ENCODE measurements at regions not wholly inside any gene's neighbourhood (a gene's known extent, or its start where the extent isn't known, plus 50 kb on each side); places are given as distances from the start of the nearest gene placed in this dataset.
"Not testable (repeated sequence)": the region's sequence is repeated elsewhere in the genome, so short reads cannot be mapped to it uniquely, and the experiment has no call there.

GRCh38 chr10:90302031-90302430 is 555.8 kb downstream of the HTR7 start:
- in situ Hi-C loops (cut with HindIII; ENCODE audit: low pct_unique_long_range_greater_than_20kb, low sequenced_read_pairs); BruUV-seq (replicated peaks); ATAC-seq; H3K9me3 ChIP-seq (ENCODE audit: control insufficient read depth, insufficient read depth, low read depth, low read length); H3K27me3 ChIP-seq (ENCODE audit: control insufficient read depth, insufficient read depth, low read length); DNase-seq (ENCODE audit: low read depth, low spot score); H3K4me3 ChIP-seq (ENCODE audit: low read depth in 2 of 2, low read length in 2 of 2); H3K36me3 ChIP-seq (ENCODE audit: control insufficient read depth, insufficient read depth, low read length); CTCF ChIA-PET; H3K27ac ChIP-seq (ENCODE audit: low read length); intact Hi-C loops (cut with micrococcal nuclease; ENCODE audit: unreplicated experiment); H3K4me1 ChIP-seq (ENCODE audit: control insufficient read depth, insufficient read depth, low read length); POLR2A ChIA-PET: not testable (repeated sequence)

DNA sequence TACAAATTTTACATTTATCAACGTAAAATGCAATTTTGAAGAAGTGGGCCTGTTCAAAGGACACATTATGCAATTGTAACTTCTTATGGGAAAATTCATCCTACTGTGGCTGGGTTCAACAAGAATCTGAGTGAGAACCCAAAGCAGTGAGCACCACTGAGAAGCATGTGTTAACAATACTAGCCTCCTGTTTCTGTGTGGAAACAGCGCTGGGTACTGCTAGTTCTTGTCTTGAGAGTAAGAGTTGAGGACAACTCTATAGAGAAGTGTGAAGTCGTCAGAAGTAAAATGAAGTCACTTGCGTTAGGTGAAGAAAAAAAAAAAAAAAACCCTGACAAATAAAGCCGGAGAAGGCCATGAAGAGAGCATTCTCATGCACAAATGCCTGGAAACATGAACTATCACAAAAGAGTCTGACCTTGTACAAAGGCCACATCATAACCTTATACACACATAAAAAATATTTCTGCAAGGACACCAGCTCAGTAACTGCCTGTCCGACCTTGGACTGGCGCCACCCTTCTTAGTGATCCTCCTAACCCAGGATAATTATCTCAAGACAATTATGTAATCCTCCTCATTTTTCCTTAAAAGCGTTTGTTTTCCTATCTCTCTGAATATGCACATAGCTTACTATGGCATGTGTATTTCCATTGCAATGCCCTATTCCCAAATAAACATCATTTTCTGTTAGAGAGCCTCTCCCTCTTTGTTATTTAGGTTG is 554.9 kb downstream of the HTR7 start:
- Histone ChIP-seq H3K36me3 (ENCODE audit: control insufficient read depth, insufficient read depth, low read length) (no peaks in the 10 kb centered on the region), H3K4me3 (ENCODE audit: low read depth in 2 of 2, low read length in 2 of 2) (no peak overlapping the region), H3K27ac (ENCODE audit: low read length) (no peak overlapping the region), H3K4me1 (ENCODE audit: control insufficient read depth, insufficient read depth, low read length) (no peaks in the 10 kb centered on the region), H3K27me3 (ENCODE audit: control insufficient read depth, insufficient read depth, low read length) (no peaks in the 10 kb centered on the region), H3K9me3 (ENCODE audit: control insufficient read depth, insufficient read depth, low read depth, low read length) (no peaks in the 10 kb centered on the region)
- intact Hi-C loops (cut with micrococcal nuclease; ENCODE audit: unreplicated experiment): no loop called here
- ATAC-seq (no peak), DNase-seq (ENCODE audit: low read depth, low spot score) (no peak)
- no TSS peak for BruUV-seq (replicated peaks)
- CTCF ChIA-PET: no interaction called here
- in situ Hi-C loops (cut with HindIII; ENCODE audit: low pct_unique_long_range_greater_than_20kb, low sequenced_read_pairs): no loop called here
- POLR2A ChIA-PET: no interaction called here
- TF ChIP-seq SIN3A (IDR thresholded peaks at IDR 0.05; ENCODE audit: borderline replicate concordance, insufficient read depth, low read depth, low read length) (no peak), REST (IDR thresholded peaks at IDR 0.05; ENCODE audit: insufficient read depth in 1 of 2, low read depth in 2 of 2, low read length in 1 of 2) (no peak), POLR2AphosphoS5 (IDR thresholded peaks at IDR 0.05; ENCODE audit: low read depth, low read length) (no peak), TCF7L2 (IDR thresholded peaks at IDR 0.05; ENCODE audit: low read depth, low read length) (no peak)
- TF ChIP-seq, protein P1, sequence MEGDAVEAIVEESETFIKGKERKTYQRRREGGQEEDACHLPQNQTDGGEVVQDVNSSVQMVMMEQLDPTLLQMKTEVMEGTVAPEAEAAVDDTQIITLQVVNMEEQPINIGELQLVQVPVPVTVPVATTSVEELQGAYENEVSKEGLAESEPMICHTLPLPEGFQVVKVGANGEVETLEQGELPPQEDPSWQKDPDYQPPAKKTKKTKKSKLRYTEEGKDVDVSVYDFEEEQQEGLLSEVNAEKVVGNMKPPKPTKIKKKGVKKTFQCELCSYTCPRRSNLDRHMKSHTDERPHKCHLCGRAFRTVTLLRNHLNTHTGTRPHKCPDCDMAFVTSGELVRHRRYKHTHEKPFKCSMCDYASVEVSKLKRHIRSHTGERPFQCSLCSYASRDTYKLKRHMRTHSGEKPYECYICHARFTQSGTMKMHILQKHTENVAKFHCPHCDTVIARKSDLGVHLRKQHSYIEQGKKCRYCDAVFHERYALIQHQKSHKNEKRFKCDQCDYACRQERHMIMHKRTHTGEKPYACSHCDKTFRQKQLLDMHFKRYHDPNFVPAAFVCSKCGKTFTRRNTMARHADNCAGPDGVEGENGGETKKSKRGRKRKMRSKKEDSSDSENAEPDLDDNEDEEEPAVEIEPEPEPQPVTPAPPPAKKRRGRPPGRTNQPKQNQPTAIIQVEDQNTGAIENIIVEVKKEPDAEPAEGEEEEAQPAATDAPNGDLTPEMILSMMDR (IDR thresholded peaks at IDR 0.05): no peak

GRCh38 chr10:90304533-90304932 is 553.3 kb downstream of the HTR7 start:
- Histone ChIP-seq H3K27me3 (ENCODE audit: control insufficient read depth, insufficient read depth, low read length) (no peaks in the 10 kb centered on the region), H3K4me1 (ENCODE audit: control insufficient read depth, insufficient read depth, low read length) (no peaks in the 10 kb centered on the region), H3K27ac (ENCODE audit: low read length) (no peak overlapping the region), H3K36me3 (ENCODE audit: control insufficient read depth, insufficient read depth, low read length) (no peaks in the 10 kb centered on the region), H3K4me3 (ENCODE audit: low read depth in 2 of 2, low read length in 2 of 2) (no peak overlapping the region), H3K9me3 (ENCODE audit: control insufficient read depth, insufficient read depth, low read depth, low read length) (no peaks in the 10 kb centered on the region)
- POLR2A ChIA-PET: no interaction called here
- in situ Hi-C loops (cut with HindIII; ENCODE audit: low pct_unique_long_range_greater_than_20kb, low sequenced_read_pairs) (no loop called here), intact Hi-C loops (cut with micrococcal nuclease; ENCODE audit: unreplicated experiment) (no loop called here)
- DNase-seq (ENCODE audit: low read depth, low spot score) (no peak), ATAC-seq (no peak)
- CTCF ChIA-PET: no interaction called here
- no TSS peak for BruUV-seq (replicated peaks)
- TF ChIP-seq SIN3A (IDR thresholded peaks at IDR 0.05; ENCODE audit: borderline replicate concordance, insufficient read depth, low read depth, low read length): no peak
- TF ChIP-seq, protein P1 (IDR thresholded peaks at IDR 0.05): no peak
- TF ChIP-seq TCF7L2 (IDR thresholded peaks at IDR 0.05; ENCODE audit: low read depth, low read length): no peak
- no peak for TF ChIP-seq REST (IDR thresholded peaks at IDR 0.05; ENCODE audit: insufficient read depth in 1 of 2, low read depth in 2 of 2, low read length in 1 of 2)
- no peak for TF ChIP-seq POLR2AphosphoS5 (IDR thresholded peaks at IDR 0.05; ENCODE audit: low read depth, low read length)

Measured in Panc1 (cell line).